Pancreas (tissue), 10 donors: ENCODE measurements at regions not wholly inside any gene's neighbourhood (a gene's known extent, or its start where the extent isn't known, plus 50 kb on each side); places are given as distances from the start of the nearest gene placed in this dataset.

Experiments
- ATAC-seq, 4 donors: fragments of 200-7000 bp; cut with Tn5 transposase; one replicate each; pipeline versions ENCODE4 v1.8.0 to v1.9.1; 2020; ENCODE audit warnings: mild to moderate bottlenecking in 4 of 4, moderate library complexity in 4 of 4
- DNase-seq, 6 donors: peaks; one replicate each; pipeline ENCODE4 v3.0.0-alpha.2; 2020
- FAIRE-seq: peaks from 2 replicates; lab custom pipeline; 2012; peaks lifted over from hg19 to GRCh38; lab: Jason Lieb, UNC
- H3K27ac ChIP-seq, 4 donors: fragments of 200-600 bp; sonication (generic); 1 replicate in 3 of 4; 2 replicates in 1 of 4; pipeline versions ENCODE4 v1.5.0 to v1.8.0; 2020
- H3K27me3 ChIP-seq, 4 donors: fragments of 200-600 bp; one replicate each; pipeline ENCODE4 v1.8.0; 2021
- H3K36me3 ChIP-seq, 3 donors: fragments of 200-600 bp; sonication (generic) in 1 of 3; one replicate each; pipeline versions ENCODE4 v1.5.0 to v1.8.0; 2020 to 2021
- H3K4me1 ChIP-seq, 3 donors: fragments of 200-600 bp; one replicate each; pipeline ENCODE4 v1.8.0; 2021
- H3K4me3 ChIP-seq, 4 donors: fragments of 200-600 bp; sonication (generic) in 2 of 4; one replicate each; pipeline versions ENCODE4 v1.5.0 to v1.8.0; 2020 to 2021
- H3K9me3 ChIP-seq, 4 donors: fragments of 200-600 bp; one replicate each; pipeline ENCODE4 v1.8.0; 2021
- WGBS, 2 donors: extraction: QIAGEN DNeasy Blood & Tissue Kit; methylation state at CpG; one replicate each; pipeline ENCODE4 v1.1.7; 2013; 5-methylcytosine and 5-hydroxymethylcytosine counted together
- intact Hi-C, 3 donors: fragments of 100-400 bp; cut with DNase I; formaldehyde crosslinking; loops; one replicate each; pipeline versions ENCODE4 v1.11.1 to v1.14.2; 2022
- TF ChIP-seq, protein P1 (sequence below), 4 donors: fragments of 200-600 bp; sonication (generic) in 3 of 4; IDR thresholded peaks; one replicate each; pipeline versions ENCODE4 v1.5.0 to v1.8.0; 2021; ENCODE audit warnings: antibody characterized with exemption in 4 of 4
- donor health status: healthy with polysubstance abuse.
- donor health status: DM: no; HTN: no; CAD: no; lungs with moderate emphysema.
- donor health status: DM: no; HTN: no; CAD: no.
- donor health status: control.
- donor health status: control.
- donor health status: Bipolar disorder and iron deficiency.
- donor health status: DM: yes; HTN: yes; CAD: no.
- donor health status: DM: no; HTN: no; CAD: no.
- donor health status: DM: no; HTN: no; CAD: no.
- donor health status: DM: yes; HTN: yes; CAD: no.

DNA sequence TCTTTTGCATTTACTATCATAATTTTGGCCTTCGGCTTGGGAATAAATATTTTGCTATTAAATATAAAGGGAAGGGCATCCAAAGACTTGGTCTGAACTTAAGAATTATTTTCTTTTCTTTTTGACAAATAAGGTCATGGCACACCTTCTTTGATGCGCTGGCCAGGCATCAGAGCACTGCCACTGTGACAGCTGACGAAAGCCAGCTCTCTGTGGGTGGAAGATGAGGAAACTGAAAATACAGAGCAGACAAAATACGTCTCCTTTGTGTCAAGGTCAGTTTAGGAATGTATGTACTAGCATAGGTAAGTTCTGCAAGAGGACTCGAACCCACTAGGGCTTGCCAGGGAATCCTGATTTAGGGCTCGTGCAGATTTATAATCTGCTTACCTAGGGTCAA is 155.9 kb upstream of the MEIS1 start:
- ATAC-seq: no peak
- 78 to 88% methylated on average over 6 of the region's 6 CpGs for WGBS, 2 donors
- no peak for DNase-seq
- Histone ChIP-seq H3K27me3 (no peaks in the 10 kb centered on the region), H3K9me3 (no peaks in the 10 kb centered on the region), H3K36me3 (no peaks in the 10 kb centered on the region), H3K4me3 (no peak overlapping the region), H3K27ac (no peak overlapping the region), H3K4me1 (no peaks in the 10 kb centered on the region)
- no peak for FAIRE-seq
- TF ChIP-seq, protein P1, sequence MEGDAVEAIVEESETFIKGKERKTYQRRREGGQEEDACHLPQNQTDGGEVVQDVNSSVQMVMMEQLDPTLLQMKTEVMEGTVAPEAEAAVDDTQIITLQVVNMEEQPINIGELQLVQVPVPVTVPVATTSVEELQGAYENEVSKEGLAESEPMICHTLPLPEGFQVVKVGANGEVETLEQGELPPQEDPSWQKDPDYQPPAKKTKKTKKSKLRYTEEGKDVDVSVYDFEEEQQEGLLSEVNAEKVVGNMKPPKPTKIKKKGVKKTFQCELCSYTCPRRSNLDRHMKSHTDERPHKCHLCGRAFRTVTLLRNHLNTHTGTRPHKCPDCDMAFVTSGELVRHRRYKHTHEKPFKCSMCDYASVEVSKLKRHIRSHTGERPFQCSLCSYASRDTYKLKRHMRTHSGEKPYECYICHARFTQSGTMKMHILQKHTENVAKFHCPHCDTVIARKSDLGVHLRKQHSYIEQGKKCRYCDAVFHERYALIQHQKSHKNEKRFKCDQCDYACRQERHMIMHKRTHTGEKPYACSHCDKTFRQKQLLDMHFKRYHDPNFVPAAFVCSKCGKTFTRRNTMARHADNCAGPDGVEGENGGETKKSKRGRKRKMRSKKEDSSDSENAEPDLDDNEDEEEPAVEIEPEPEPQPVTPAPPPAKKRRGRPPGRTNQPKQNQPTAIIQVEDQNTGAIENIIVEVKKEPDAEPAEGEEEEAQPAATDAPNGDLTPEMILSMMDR (IDR thresholded peaks at IDR 0.05): no peak
- intact Hi-C loops: no loop called here

GRCh38 chr2:66275984-66276383 is 158.9 kb upstream of the MEIS1 start:
- H3K9me3 ChIP-seq: no peaks in the 10 kb centered on the region
- H3K4me1 ChIP-seq: no peaks in the 10 kb centered on the region
- WGBS, 2 donors: 81 to 87% methylated on average over 1 of the region's 1 CpG
- TF ChIP-seq, protein P1 (IDR thresholded peaks at IDR 0.05): no peak
- no peaks in the 10 kb centered on the region for H3K27me3 ChIP-seq
- FAIRE-seq: no peak
- no peak overlapping the region for H3K27ac ChIP-seq
- no peaks in the 10 kb centered on the region for H3K36me3 ChIP-seq
- intact Hi-C loops: no loop called here
- DNase-seq: no peak
- no peak for ATAC-seq
- no peak overlapping the region for H3K4me3 ChIP-seq

- Histone ChIP-seq H3K9me3 (no peaks in the 10 kb centered on the region), H3K36me3 (no peaks in the 10 kb centered on the region), H3K27ac (no peak overlapping the region), H3K4me3 (no peak overlapping the region), H3K27me3 (no peaks in the 10 kb centered on the region), H3K4me1 (no peaks in the 10 kb centered on the region)
- DNase-seq: no peak
- no peak for FAIRE-seq
- ATAC-seq: no peak
- TF ChIP-seq, protein P1 (IDR thresholded peaks at IDR 0.05): no peak
- WGBS, 2 donors: 69 to 72% methylated on average over 4 of the region's 4 CpGs
- intact Hi-C loops: no loop called here
Measured at GRCh38 chr2:66273933-66274490, 160.9 kb upstream of the MEIS1 start.

DNA sequence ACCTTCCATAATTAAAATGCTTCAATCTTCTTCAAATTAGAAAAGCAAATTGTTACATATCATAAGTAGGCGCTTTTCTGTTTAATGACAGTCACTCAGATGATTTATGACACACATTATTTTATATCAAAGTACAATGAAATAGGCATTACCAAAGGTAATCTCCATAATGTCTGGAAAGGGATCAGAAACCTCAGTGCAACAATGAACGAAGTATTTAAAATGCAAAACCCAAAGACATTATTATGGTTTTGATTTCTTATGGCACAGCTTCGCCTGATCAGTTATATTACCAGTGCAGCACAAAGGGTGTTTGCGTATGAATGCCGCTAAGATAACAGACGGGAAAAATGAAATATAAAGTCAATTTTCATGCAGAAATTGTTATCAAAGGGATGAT is 162.2 kb upstream of the MEIS1 start:
- FAIRE-seq (no peak), DNase-seq (no peak), ATAC-seq (no peak)
- TF ChIP-seq, protein P1 (IDR thresholded peaks at IDR 0.05): no peak
- no peak overlapping the region for H3K4me3 ChIP-seq
- H3K4me1 ChIP-seq: no peaks in the 10 kb centered on the region
- H3K27me3 ChIP-seq: no peaks in the 10 kb centered on the region
- 77 to 83% methylated on average over 6 of the region's 6 CpGs for WGBS, 2 donors
- intact Hi-C loops: no loop called here
- no peaks in the 10 kb centered on the region for H3K9me3 ChIP-seq
- no peak overlapping the region for H3K27ac ChIP-seq
- no peaks in the 10 kb centered on the region for H3K36me3 ChIP-seq

DNA sequence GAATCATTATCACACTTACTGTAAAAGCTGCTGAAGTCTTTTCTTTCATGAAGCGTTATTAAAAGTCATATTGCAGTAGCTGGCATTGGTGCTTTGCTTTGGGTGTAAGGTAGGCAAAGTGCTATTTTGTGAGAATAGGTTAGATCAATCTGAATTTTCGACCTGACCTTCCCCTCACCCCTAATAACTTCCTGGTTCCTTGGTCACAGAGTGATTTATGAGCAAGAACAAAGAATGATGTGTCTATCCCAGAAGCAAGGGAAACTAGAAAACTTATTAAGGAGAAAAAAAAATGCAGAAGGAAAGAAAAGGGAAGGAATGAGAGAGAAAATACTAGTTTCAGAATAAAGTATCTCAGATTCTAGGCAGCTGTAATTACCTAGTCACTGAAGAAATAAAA is 163.1 kb upstream of the MEIS1 start:
- Histone ChIP-seq H3K4me3 (no peak overlapping the region), H3K36me3 (no peaks in the 10 kb centered on the region), H3K9me3 (no peaks in the 10 kb centered on the region), H3K27ac (peak overlapping the region in 2 of 4 donors; percentile 7 to 25), H3K27me3 (no peaks in the 10 kb centered on the region), H3K4me1 (no peaks in the 10 kb centered on the region)
- WGBS, 2 donors: 27 to 41% methylated on average over 2 of the region's 2 CpGs
- intact Hi-C loops: no loop called here
- TF ChIP-seq, protein P1 (IDR thresholded peaks at IDR 0.05): no peak
- DNase-seq: no peak
- no peak for FAIRE-seq
- ATAC-seq: peak in 3 of 4 donors; percentile 46 to 64 (median 51)
